SK-N-DZ (cell line): ENCODE measurements at regions not wholly inside any gene's neighbourhood (a gene's known extent, or its start where the extent isn't known, plus 50 kb on each side); places are given as distances from the start of the nearest gene placed in this dataset.

Experiments
- DNase-seq: peaks from one replicate; pipeline ENCODE4 v3.0.0-alpha.2; 2015; ENCODE audit warnings: low spot score

DNA sequence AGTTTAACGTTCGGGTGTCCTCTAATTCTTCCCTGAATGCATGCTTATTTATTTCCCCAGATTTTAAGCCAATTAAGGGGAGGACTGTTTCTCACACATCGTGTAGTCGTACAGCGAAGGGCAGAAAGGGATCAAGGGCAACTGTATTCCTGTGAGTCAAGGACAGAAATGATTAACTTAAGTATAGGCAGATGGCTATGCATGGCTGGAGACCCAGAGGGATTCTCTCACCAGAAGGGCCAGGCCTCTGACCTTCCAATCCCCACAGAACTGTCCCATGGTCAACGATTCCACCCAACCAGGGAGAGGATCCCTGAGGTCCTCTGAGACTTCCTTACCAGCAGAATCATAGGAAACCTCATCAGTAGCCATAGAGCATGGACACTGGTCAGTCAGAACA lies 161.8 kb upstream of the MAP1B start:
- DNase-seq = no peak

DNA sequence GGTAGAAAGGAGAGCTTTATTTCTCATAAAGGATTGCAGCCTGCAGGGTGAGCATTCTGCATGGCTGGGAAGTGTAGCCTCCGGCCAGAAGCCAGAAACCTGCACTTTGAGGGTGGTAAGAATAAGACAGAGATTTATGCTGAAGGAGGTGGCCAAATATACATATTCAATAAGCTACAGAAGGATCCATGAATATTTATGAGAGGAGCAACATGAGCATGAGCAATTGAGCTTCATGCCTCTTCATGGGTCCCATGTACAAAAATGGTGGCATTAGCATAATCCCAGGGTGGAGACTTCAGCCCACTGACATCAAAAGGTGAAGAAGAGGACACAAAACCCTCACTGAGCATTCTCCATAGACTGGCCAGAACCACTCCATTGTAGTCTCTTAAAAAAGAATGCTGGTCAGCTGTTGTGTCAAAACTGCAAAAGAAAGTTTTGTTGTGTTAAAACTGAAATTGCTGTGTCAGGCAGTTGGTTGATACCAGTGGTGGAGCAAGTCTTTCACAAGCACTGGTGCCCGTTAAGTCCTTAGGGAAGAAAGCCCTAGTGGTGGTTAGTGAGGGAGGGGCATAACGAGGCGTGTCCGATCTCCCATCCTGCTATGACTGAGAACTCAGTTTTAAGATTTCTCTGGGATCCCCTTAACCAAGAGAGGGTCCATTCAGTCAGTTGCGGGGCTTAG lies 160.8 kb upstream of the MAP1B start:
- DNase-seq = no peak

DNA sequence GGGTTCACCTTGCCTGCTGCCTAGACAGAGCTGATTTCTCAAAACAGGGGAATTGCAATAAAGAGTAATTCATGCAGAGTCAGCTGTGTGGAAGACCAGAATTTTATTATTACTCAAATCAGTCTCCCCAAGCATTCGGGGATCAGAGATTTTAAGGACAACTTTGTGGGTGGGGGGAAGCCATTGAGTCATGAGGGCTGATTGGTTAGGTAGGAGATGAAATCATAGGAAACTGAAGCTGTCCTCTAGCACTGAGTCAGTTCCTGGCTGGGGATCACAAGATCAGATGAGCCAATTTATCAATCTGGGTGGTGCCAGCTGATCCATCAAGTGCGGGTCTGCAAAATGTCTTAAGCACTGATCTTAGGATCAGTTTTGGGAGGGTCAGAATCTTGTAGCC lies 159.1 kb upstream of the MAP1B start:
- no peak for DNase-seq

DNA sequence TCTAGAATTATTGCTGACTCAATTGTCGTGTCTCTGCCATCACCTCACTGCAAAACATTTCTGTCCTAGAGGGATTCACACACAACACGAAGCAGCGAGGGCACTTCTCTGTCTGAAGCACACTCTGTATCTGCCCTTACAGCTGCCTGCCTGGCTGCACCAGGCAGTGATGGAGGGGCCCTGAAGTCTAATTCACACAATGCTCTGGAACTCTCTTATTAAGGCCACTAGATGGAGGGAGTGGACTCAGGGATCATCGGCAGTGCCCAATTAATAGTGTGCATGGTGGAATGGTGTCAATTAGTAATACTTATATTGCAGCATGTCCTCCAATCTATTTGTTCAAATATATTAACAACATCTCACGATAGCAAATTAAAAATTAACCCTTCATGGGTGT lies 157.5 kb upstream of the MAP1B start:
- no peak for DNase-seq

DNA sequence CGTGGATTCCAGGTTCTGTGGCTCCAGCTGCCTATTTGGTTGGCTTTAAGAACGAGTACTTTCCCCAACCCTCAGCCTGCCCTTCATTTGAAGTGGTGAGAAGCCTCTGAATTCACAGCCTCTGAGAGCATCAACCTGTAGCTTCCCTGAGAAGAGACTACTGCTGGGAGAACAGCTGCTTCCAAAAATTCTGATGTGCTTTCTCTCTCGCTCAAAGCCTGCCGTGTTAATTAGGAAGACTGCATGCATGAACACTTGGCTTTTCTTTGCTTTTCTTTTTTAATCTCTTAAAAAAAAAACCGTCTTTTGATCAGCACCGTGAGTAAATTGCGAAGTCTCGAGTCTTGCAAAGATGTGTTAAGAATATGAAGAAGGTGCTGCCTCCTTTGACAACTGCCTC lies 153.4 kb upstream of the MAP1B start:
- no peak for DNase-seq

DNA sequence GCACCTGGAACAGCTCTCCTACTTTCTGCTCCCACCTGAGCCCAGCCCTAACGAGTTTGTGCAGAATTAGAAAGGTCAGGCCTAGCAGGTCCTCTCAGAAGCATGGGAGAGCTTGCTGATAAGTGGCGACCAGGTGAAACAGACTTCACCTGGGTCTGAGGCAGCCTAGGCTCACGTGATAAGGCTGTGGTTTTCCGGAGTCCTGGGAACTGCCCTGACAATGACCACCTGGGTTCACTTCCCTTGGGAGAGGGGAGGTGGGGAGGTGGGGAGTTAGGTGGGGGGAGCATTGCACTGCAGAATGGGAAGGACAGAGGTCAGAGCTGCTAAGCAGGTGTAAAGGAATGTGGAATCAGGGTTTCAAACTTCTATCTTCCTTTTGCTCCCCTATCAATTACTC lies 152.9 kb upstream of the MAP1B start:
- no peak for DNase-seq

DNA sequence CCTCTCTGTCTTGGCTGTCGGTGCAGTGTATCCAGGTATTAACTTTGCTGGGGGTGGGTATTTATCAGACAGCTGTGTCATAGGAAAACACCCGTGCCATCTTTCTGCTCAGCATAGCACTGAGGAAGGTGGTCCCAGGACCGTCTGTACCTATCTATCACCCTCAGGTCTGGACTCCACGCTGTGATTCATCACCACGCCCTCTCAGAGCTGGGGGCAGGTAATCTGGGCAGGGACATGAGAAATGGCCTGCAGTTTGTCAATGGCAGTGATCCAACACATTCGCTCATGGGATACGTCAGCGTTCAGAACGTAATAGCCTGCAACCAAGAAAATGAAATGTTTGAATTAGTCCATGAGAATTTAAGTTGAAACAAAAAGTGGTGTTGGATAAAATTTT lies 151.6 kb upstream of the MAP1B start:
- no peak for DNase-seq

DNA sequence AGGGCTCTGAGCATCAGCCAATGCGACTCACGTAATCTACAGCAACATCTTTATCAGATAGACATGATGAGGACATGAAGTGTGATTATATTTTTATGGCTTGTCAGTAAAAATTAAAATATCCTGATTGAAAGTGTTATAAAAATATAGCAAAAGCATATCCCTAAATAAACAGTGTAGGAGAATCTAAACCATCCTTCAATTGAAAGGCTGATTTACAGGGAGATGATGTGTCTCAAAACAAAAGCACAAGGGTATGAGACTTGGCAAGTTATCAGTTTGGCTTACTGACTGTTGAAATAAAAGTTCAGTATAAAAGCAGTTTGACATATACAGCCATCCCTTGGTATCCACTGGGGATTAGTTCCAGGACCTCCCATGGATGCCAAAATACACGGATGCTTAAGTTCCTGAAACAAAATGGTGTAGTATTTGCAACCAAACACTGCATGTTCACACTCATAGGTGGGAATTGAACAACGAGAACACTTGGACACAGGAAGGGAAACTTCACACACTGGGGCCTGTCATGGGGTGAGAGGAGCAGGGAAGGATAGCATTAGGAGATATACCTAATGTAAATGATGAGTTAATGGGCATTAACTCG lies 149.9 kb upstream of the MAP1B start:
- DNase-seq = no peak

DNA sequence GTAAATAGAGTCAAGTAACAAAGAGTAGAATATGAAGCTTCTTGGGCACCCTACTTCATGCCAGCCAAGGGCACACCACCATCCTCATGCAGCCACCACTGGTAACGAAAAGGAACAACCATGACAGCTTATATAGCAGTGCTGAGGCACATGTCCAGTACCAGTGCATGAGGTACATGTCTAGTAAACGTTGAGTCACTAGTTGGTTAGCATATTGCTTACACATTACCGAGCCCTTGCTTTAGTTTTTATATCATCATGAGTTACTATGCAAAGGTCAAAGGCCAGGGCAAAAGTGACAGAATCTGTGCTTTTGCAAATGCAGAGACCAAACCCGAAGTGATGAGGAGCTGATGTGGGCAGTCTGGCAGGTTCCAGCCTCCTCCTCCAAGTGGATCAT lies 147.1 kb upstream of the MAP1B start:
- no peak for DNase-seq

DNA sequence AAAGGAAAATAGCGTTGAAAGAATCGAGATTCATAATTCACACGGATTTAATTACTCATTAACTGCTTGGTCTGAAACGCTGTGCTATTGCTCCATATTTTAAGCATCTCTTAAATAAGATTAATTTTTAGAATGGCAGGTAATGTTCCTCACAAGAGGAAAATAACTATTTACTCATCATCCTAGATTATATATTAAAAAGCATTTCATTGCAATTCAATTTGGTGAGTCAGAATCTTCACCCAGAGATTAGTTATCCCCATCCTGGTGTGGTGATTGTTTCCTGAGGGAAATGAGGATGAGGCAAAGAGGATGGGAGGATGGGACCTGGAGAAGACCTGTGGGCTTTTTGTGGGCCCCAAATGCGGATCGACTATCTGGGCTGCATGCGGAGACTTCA lies 145.5 kb upstream of the MAP1B start:
- no peak for DNase-seq

DNA sequence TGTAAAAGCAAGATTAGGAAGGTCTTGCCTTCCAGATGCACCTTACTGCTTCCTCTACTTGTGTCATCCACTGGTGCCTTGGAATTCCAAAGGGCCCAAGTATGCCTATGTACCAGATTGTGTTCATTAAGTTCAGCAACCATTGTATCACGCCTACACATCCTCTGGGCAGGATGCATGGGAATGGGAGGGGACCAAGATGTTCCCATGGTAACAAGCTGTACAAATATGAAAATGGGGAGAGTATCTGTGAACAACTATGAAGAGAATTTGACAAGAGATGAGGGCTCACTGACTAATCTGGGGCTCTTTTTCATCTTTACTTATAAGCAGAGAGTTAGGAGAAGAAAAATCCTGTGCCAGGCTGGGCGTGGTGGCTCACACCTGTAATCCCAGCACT lies 137.8 kb upstream of the MAP1B start:
- no peak for DNase-seq

DNA sequence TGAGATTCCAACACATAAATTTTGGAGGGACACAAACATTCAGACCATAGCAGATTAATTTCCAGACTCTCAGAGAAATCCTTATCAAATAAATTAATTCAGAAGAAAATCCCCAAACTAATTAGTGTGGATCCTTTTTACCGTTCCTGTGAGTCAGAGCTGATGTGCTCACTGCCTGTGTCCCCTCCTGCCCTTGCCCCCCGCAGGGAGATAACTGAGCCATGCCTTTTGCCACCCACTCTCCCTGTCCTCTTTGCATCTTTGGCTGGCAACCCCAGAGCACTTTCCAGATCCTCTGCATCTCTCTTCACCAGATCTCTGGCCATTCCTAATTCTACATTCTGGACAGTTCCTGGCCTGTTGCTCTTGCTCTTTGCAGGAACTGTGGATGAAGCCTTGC lies 135.4 kb upstream of the MAP1B start:
- no peak for DNase-seq

DNA sequence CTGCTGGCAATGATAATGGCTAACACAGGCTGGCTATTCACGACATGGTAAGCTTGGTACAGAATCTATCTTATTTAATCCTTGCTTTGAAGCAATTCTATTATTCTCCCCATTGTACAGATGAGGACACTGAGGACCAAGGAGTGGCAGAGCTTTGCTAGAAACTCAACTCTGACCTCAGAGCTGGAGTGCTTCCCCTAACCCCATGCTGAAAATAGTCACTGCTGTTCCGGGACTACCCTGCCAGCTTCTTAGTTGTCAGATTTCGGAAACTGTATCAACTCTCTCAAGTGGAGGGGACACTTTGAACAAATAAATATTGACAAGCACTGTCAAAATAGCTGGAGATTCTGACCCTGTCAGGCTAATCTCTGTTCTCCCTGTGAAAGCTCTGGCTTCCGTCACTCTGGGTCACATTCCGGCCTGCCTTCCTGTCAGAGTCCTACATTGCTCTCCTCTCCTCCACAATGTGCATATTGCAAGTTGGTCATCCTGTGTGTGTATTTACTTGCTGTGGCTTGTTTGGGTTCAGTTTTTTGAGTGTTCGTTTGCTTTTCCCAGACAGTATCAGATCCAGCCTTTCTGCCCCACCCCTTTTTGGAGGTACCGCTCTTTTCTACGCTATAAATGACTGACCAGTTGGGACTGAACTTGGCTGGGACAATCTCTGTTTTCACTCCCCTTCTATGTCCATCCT lies 134.3 kb upstream of the MAP1B start:
- no peak for DNase-seq

DNA sequence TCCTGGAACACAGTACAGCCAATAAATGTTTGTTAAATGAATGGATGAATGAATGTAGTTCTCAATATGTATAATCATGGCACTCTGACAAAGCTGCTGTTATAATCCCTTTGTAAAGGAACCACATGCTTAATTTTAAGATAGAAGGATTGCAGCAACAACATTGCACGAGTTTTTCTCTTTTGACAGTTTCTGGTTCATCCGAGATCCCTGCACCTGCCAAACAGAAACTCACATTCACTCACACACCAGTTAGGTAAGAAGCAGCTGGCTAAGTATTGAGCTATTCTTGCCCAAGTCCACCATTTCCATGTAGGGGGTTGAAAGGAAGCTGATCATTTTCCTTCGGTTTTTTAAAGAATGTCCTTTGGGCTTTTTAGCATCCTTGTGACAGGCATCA lies 133.7 kb upstream of the MAP1B start:
- DNase-seq = no peak

DNA sequence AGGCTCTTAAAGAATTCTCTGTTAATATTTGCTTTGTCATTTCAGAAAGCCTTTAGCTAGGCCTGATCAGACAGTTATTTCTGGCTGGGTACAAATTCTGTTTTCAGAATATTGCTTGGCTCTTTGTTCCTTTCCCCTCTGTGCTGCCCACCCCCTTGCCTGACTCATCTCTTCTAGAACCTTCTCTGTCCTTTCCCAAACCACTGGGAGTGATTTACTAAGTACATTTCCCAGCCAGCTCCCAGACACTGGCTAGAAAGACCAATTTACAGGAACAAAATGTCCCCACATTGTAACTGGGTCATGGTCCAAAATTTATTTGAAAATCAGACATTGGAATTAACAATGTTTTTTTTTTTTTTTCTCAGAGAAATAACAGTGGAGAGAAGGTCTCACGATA lies 133.1 kb upstream of the MAP1B start:
- no peak for DNase-seq

DNA sequence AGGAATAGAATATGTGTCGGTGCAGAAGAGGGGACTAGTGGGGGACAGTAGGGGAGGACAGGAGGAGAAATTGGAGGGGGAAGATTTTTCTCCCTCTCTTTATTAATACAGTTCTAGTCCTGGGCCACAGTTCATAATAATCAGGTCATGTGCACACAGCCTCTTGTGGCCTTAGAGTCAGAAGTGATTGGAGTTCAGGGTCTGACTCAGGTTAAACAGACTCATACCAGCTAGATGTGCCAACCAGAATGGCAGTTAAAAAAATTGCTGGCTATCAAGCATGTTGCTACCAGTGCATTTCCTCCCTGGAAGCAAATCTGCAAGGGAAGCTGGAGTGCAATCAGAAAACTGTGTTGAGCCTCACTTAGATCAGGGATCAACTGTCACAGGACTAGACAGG lies 132.7 kb upstream of the MAP1B start:
- DNase-seq = no peak

DNA sequence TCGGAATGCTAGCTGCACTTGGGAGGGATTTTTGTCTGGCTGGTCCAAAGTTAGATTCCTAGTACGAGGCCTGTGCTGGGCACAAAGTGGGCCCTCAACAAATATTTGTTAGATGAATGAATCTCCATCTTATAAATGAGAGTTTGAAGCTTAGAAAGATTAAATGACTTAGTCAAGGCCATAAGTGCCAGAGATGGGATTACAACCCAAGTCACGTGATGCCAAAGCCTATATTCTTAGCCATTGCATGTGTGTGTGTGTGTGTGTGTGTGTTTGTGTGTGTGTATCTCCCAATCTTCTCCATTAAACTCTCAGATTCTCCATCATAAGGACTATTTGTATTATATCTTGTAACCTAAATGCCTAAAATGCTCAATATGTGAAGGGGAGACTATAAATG lies 130.8 kb upstream of the MAP1B start:
- DNase-seq = no peak

DNA sequence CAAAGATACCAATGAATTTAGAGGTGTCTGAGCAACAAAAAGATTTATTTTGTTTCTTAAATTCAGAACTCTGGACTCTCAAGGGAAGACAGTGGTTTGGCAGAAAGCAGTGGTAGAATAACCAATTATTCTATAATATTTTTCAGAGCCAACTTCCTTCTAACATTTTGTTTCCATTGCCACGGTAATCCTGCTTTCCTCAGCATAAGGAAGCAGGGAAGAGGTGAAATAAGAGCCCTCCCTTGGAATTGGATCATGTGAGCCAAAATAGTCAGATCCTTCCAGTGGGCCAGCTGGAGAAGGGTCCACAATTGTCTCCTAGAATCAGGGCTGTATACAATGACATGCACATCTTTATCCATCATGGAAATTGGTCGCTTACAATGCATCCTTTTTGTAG lies 130.0 kb upstream of the MAP1B start:
- DNase-seq = no peak

DNA sequence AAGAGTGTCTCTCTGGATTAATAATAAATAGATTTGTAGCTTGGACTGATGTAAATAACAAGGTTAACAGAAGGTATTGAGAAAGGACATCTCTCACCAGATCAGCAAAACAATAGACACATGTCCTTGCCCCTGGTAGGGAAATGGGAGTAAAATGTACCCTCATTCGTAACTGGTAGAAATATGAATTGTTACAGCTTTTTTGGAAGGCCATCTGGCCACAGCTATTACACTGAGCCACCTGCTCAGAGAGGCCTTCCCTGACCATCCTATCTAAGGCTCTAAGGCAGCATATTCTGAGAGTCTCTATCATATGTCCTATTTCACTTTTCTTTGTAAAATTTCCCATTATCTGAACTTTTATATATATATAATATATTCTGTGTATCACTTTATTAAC lies 129.1 kb upstream of the MAP1B start:
- no peak for DNase-seq

DNA sequence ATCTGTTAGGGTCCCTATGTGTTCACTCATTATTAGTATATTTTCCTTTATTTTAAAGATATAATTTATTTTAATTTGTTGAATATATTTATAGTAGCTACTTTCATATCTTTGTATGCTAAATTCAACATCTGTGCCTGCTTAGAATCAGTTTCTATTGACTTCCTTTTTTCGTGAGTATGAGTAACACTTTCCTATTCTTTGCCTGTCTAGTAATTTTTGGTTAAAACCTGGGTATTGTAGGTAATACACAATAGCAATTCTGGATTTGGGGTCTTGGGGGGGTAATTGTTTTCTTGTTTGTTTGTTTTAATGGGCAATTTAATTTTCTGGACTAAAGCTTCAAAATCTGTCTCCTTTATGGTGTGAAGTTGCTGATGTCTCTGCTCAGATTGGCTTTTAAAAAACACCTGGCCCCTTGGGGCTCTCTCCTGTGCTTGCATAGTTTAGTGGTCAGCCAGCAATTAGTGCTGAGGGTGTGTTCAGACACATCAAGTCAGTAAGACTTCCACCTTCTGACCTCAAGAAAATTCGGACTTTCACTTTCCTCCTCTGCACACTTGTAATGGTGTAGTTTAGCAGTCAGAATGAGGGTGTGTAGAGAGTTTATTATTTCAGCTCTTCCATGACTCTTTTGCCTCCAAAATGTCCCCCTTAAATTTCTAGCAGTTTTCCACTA lies 124.4 kb upstream of the MAP1B start:
- DNase-seq = no peak

DNA sequence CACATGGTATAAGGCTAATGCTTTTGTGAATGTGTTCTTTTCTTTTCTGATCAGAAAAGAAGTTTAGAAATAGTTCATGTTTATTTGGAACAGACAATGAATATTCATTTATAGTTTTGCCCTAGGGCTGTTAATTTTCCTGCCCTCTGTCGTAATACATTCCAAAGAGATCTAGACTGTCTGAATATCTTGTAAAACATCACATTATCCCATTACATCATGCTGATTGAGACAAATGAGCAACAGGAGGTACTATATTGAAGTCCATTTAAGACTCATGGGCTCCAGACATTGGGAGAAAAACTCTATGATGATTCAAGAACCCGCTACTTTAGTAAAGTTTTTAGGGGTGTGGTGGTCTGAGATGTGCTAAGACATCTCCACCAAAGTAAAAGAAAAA lies 121.2 kb upstream of the MAP1B start:
- DNase-seq = no peak

DNA sequence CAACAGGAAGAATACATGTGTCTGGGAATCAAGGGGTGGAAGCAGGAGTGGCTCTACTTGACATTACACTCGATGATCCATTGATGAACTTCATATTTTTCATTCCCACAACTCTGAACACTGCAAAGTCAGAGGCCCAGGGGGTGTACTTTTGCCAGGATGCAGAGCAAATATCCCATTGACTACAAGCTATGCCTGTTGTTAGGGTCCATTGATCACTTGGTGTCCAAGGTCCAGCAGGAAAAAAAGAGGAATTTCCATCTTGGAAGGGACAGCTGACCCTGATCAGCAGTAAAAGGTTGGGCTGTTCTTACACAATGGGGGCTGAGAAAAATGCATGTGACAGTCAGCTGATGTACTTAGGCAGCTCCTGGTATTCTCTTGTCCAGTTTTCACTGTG lies 118.5 kb upstream of the MAP1B start:
- DNase-seq = no peak

DNA sequence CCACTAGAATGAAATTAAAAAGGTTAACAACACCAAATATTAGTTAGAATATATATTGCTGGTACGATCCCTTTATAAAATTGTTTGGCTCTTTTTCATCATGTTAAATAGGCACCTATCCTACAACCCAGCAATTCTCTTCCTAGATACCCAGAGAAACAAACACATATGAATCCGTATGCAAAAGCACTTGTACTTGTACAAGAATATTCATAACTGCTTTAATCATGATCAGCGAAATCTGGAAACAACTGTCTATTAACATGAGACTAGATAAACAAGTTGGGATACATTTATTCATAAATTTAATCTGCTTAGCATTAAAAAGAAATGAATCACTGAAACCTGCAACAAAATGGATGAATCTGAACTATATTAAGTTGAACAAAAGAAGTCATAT lies 113.7 kb upstream of the MAP1B start:
- DNase-seq = no peak
